Suprapubic skin (tissue), 4 donors: ENCODE measurements at regions not wholly inside any gene's neighbourhood (a gene's known extent, or its start where the extent isn't known, plus 50 kb on each side); places are given as distances from the start of the nearest gene placed in this dataset.

ENCODE experiments used
- DNase-seq, 2 donors: peaks; one replicate each; pipeline ENCODE4 v3.0.0-alpha.2; 2019; ENCODE audit warnings: low spot score in 2 of 2
- H3K27ac ChIP-seq: fragments of 200-600 bp; sonication (generic); one replicate; pipeline ENCODE4 v1.5.1; 2019
- H3K27me3 ChIP-seq: fragments of 200-600 bp; sonication (generic); one replicate; pipeline ENCODE4 v1.5.1; 2019
- H3K36me3 ChIP-seq: fragments of 200-600 bp; sonication (generic); one replicate; pipeline ENCODE4 v1.5.1; 2019
- H3K4me1 ChIP-seq: fragments of 200-600 bp; sonication (generic); one replicate; pipeline ENCODE4 v1.5.1; 2019
- H3K4me3 ChIP-seq: fragments of 200-600 bp; sonication (generic); one replicate; pipeline ENCODE4 v1.5.1; 2019; ENCODE audit warnings: mild to moderate bottlenecking
- H3K9me3 ChIP-seq: fragments of 200-600 bp; sonication (generic); one replicate; pipeline ENCODE4 v1.5.1; 2019
- CTCF ChIP-seq, 2 donors: fragments of 200-600 bp in 1 of 2; fragments of 450-650 bp in 1 of 2; sonication (generic) in 1 of 2; IDR thresholded peaks; one replicate each; pipeline ENCODE4 v1.5.1; 2016 to 2019; ENCODE audit warnings: antibody characterized with exemption in 2 of 2, mild to moderate bottlenecking in 1 of 2, moderate library complexity in 1 of 2
- EP300 ChIP-seq: sonication (generic); formaldehyde crosslinking; IDR thresholded peaks from one replicate; pipeline ENCODE4 v1.6.1; 2017; ENCODE audit warnings: antibody characterized with exemption
- POLR2A ChIP-seq, 2 donors: fragments of 450-650 bp; IDR thresholded peaks; one replicate each; pipeline ENCODE4 v1.6.1; 2017; ENCODE audit warnings: antibody characterized with exemption in 2 of 2, mild to moderate bottlenecking in 2 of 2, moderate library complexity in 2 of 2
- POLR2AphosphoS5 ChIP-seq, 3 donors: sonication (generic); formaldehyde crosslinking; IDR thresholded peaks; one replicate each; pipeline ENCODE4 v1.6.1; 2017; ENCODE audit warnings: antibody characterized with exemption in 3 of 3
- WGBS: methylation state at CpG from one replicate; pipeline ENCODE4 v1.1.5; 2018; 5-methylcytosine and 5-hydroxymethylcytosine counted together

- TF ChIP-seq CTCF (IDR thresholded peaks at IDR 0.05) = no peak
- TF ChIP-seq POLR2A (IDR thresholded peaks at IDR 0.05) = no peak
- TF ChIP-seq POLR2AphosphoS5 (IDR thresholded peaks at IDR 0.05) = no peak
- no peak for TF ChIP-seq EP300
- no peaks in the 10 kb centered on the region for H3K9me3 ChIP-seq
- H3K4me3 ChIP-seq = no peak overlapping the region
- WGBS = 91% methylated on average over 5 of the region's 5 CpGs
- H3K27me3 ChIP-seq = no peaks in the 10 kb centered on the region
- DNase-seq = no peak
- no peaks in the 10 kb centered on the region for H3K36me3 ChIP-seq
- H3K27ac ChIP-seq = no peak overlapping the region
- H3K4me1 ChIP-seq = peaks cover 5% of the 10 kb centered on the region
These were observed 55.5 kb downstream of the PRR15 start for GRCh38 chr7:29619111-29619510.

GRCh38 chr7:29619848-29620555 lies 56.4 kb downstream of the PRR15 start:
- Histone ChIP-seq H3K27ac (no peak overlapping the region), H3K4me3 (no peak overlapping the region), H3K9me3 (no peaks in the 10 kb centered on the region), H3K4me1 (peaks cover 5% of the 10 kb centered on the region), H3K27me3 (no peaks in the 10 kb centered on the region), H3K36me3 (no peaks in the 10 kb centered on the region)
- no peak for DNase-seq
- 67% methylated on average over 6 of the region's 6 CpGs for WGBS
- no peak for TF ChIP-seq POLR2AphosphoS5 (IDR thresholded peaks at IDR 0.05)
- no peak for TF ChIP-seq EP300
- no peak for TF ChIP-seq CTCF (IDR thresholded peaks at IDR 0.05)
- no peak for TF ChIP-seq POLR2A (IDR thresholded peaks at IDR 0.05)

- Histone ChIP-seq H3K9me3 (no peaks in the 10 kb centered on the region), H3K27me3 (no peaks in the 10 kb centered on the region), H3K36me3 (no peaks in the 10 kb centered on the region), H3K4me3 (no peak overlapping the region), H3K27ac (no peak overlapping the region), H3K4me1 (peaks cover 5% of the 10 kb centered on the region)
- TF ChIP-seq EP300 = no peak
- no peak for TF ChIP-seq CTCF (IDR thresholded peaks at IDR 0.05)
- no peak for TF ChIP-seq POLR2AphosphoS5 (IDR thresholded peaks at IDR 0.05)
- no peak for TF ChIP-seq POLR2A (IDR thresholded peaks at IDR 0.05)
- 87% methylated on average over 2 of the region's 2 CpGs for WGBS
- DNase-seq = no peak
These were observed 56.9 kb downstream of the PRR15 start for GRCh38 chr7:29620556-29620930.

- H3K4me1 ChIP-seq = peaks cover 5% of the 10 kb centered on the region
- H3K36me3 ChIP-seq = no peaks in the 10 kb centered on the region
- H3K4me3 ChIP-seq = no peak overlapping the region
- H3K9me3 ChIP-seq = no peaks in the 10 kb centered on the region
- TF ChIP-seq POLR2A (IDR thresholded peaks at IDR 0.05) (no peak), EP300 (no peak), POLR2AphosphoS5 (IDR thresholded peaks at IDR 0.05) (no peak), CTCF (IDR thresholded peaks at IDR 0.05) (no peak)
- WGBS = 59% methylated on average over 13 of the region's 13 CpGs
- no peaks in the 10 kb centered on the region for H3K27me3 ChIP-seq
- no peak for DNase-seq
- no peak overlapping the region for H3K27ac ChIP-seq
These were observed 59.0 kb downstream of the PRR15 start for GRCh38 chr7:29622335-29623265.

- Histone ChIP-seq H3K4me3 (no peak overlapping the region), H3K4me1 (peaks cover 5% of the 10 kb centered on the region), H3K27ac (no peak overlapping the region), H3K36me3 (no peaks in the 10 kb centered on the region), H3K27me3 (no peaks in the 10 kb centered on the region), H3K9me3 (no peaks in the 10 kb centered on the region)
- TF ChIP-seq EP300 = no peak
- TF ChIP-seq POLR2AphosphoS5 (IDR thresholded peaks at IDR 0.05) = no peak
- TF ChIP-seq POLR2A (IDR thresholded peaks at IDR 0.05) = no peak
- TF ChIP-seq CTCF (IDR thresholded peaks at IDR 0.05) = no peak
- DNase-seq = no peak
- 70% methylated on average over 2 of the region's 2 CpGs for WGBS
These were observed 60.3 kb downstream of the PRR15 start for GRCh38 chr7:29623973-29624372.
